GM12878 (cell line): ENCODE measurements at regions not wholly inside any gene's neighbourhood (a gene's known extent, or its start where the extent isn't known, plus 50 kb on each side); places are given as distances from the start of the nearest gene placed in this dataset.

Source experiments
- ATAC-seq: fragments of 200-7000 bp; cut with Tn5 transposase; 3 replicates; pipeline ENCODE4 v1.9.1; 2020; ENCODE audit warnings: mild to moderate bottlenecking, moderate library complexity
- BruUV-seq: library from RNA; stranded (reverse); fragments of 400-500 nt; replicated peaks from 2 replicates; lab custom pipeline; 2021; lab: Mats Ljungman, UMichigan
- CTCF ChIA-PET: fragments of 300-600 bp; sonication (Branson Sonifier 250); formaldehyde crosslinking; extraction: SDS; loops from one replicate; lab custom pipeline; 2021; ENCODE audit warnings: inconsistent platforms; lab: Yijun Ruan, JAX
- POLR2A ChIA-PET: fragments of 350-600 bp; formaldehyde crosslinking; extraction: SDS; loops from one replicate; lab custom pipeline; 2021; ENCODE audit warnings: inconsistent platforms; lab: Charles Lee
- RAD21 ChIA-PET: fragments of 300-600 bp; sonication (Branson Sonifier 250); formaldehyde crosslinking; loops from one replicate; lab custom pipeline; 2023; ENCODE audit warnings: antibody characterized with exemption; ENCODE audit not compliant: unreplicated experiment; lab: Charles Lee
- SMC1A ChIA-PET: fragments of 300-600 bp; sonication (Branson Sonifier 250); formaldehyde crosslinking; loops from one replicate; lab custom pipeline; 2023; ENCODE audit not compliant: unreplicated experiment, uncharacterized antibody; lab: Charles Lee
- DNase-seq: peaks from one replicate; pipeline ENCODE4 v3.0.0-alpha.2; 2011; ENCODE audit warnings: low read depth, low spot score
- FAIRE-seq: peaks from 3 replicates; lab custom pipeline; 2011; peaks lifted over from hg19 to GRCh38; lab: Jason Lieb, UNC
- H2AFZ ChIP-seq: 2 replicates; pipeline ENCODE4 v1.6.0; 2011; ENCODE audit warnings: low read depth, low read length, control low read depth; ENCODE audit not compliant: control insufficient read depth
- H3K27ac ChIP-seq: 2 replicates; pipeline ENCODE4 v1.5.1; 2011; ENCODE audit warnings: control low read depth; ENCODE audit not compliant: control insufficient read depth, insufficient read depth
- H3K27me3 ChIP-seq, 2 experiments: replicated peaks in 1 of 2; 2 replicates each; pipeline versions ENCODE4 v1.6.0 to v1.6.1; 2011; ENCODE audit warnings: low read length in 1 of 2; ENCODE audit not compliant: control insufficient read depth in 2 of 2, insufficient read depth in 2 of 2
- H3K36me3 ChIP-seq, 2 experiments: 2 replicates each; pipeline ENCODE4 v1.5.1; 2011; ENCODE audit warnings: low read length in 1 of 2; ENCODE audit not compliant: control insufficient read depth in 2 of 2, insufficient read depth in 2 of 2
- H3K4me1 ChIP-seq: 2 replicates; pipeline ENCODE4 v1.6.1; 2011; ENCODE audit warnings: mild to moderate bottlenecking, low read length, moderate library complexity, mixed read lengths; ENCODE audit not compliant: control insufficient read depth, insufficient read depth
- H3K4me2 ChIP-seq: 2 replicates; pipeline ENCODE4 v1.6.0; 2011; ENCODE audit warnings: control low read depth; ENCODE audit not compliant: control insufficient read depth, insufficient read depth
- H3K4me3 ChIP-seq: fragments of 200-600 bp; sonication (generic); 2 replicates; pipeline ENCODE4 v1.5.1; 2016
- H3K79me2 ChIP-seq: 2 replicates; pipeline ENCODE4 v1.6.0; 2011; ENCODE audit warnings: low read length; ENCODE audit not compliant: control insufficient read depth, insufficient read depth
- H3K9ac ChIP-seq: 2 replicates; pipeline ENCODE4 v1.8.0; 2011; ENCODE audit warnings: low read length, control low read depth, mixed read lengths; ENCODE audit not compliant: control insufficient read depth, insufficient read depth
- H3K9me3 ChIP-seq: replicated peaks from 3 replicates; pipeline ENCODE4 v1.5.1; 2011; ENCODE audit warnings: mild to moderate bottlenecking, low read length; ENCODE audit not compliant: control insufficient read depth, insufficient read depth
- H4K20me1 ChIP-seq: 2 replicates; pipeline ENCODE4 v1.6.0; 2011; ENCODE audit not compliant: control insufficient read depth, insufficient read depth
- ESRRA ChIP-seq: IDR thresholded peaks from 2 replicates; pipeline ENCODE4 v1.6.1; 2012; ENCODE audit warnings: mild to moderate bottlenecking, low read length, improper control_type of control experiment
- NFYB ChIP-seq: IDR thresholded peaks from 2 replicates; pipeline ENCODE4 v1.6.1; 2011; ENCODE audit warnings: low read depth, mild to moderate bottlenecking, low read length, improper control_type of control experiment, moderate library complexity; ENCODE audit not compliant: insufficient read depth
- TCF3 ChIP-seq: IDR thresholded peaks from 2 replicates; pipeline ENCODE4 v1.6.1; 2012; ENCODE audit warnings: low read depth, mild to moderate bottlenecking, low read length, borderline replicate concordance; ENCODE audit not compliant: insufficient read depth
- ZBTB4 ChIP-seq: fragments of 450-650 bp; formaldehyde crosslinking; IDR thresholded peaks from 2 replicates; pipeline ENCODE4 v1.4.0; 2022; ENCODE audit warnings: mild to moderate bottlenecking, moderate library complexity
- WGBS: methylation state at CpG from one replicate; pipeline ENCODE4 v1.1.6; 2016; ENCODE audit warnings: low lambda C conversion rate; ENCODE audit not compliant: insufficient replicate concordance, insufficient coverage; ENCODE audit errors: missing lambda C conversion rate; 5-methylcytosine and 5-hydroxymethylcytosine counted together
- in situ Hi-C: fragments of 300-500 bp; cut with MboI; formaldehyde crosslinking; loops from 9 replicates; pipeline ENCODE4 v1.14.3; 2018; ENCODE audit warnings: mixed read lengths
- intact Hi-C: fragments of 100-400 bp; cut with micrococcal nuclease; formaldehyde crosslinking; loops from one replicate; pipeline ENCODE4 v1.14.2; 2022; ENCODE audit not compliant: unreplicated experiment
- TF ChIP-seq, protein P1 (sequence below): fragments of 450-650 bp; IDR thresholded peaks from 2 replicates; pipeline ENCODE4 v1.6.1; 2017; ENCODE audit warnings: low read depth, mild to moderate bottlenecking, moderate library complexity
- TF ChIP-seq, protein P2 (sequence below): fragments of 450-650 bp; IDR thresholded peaks from 2 replicates; pipeline ENCODE4 v1.6.1; 2017; ENCODE audit warnings: borderline replicate concordance

DNA sequence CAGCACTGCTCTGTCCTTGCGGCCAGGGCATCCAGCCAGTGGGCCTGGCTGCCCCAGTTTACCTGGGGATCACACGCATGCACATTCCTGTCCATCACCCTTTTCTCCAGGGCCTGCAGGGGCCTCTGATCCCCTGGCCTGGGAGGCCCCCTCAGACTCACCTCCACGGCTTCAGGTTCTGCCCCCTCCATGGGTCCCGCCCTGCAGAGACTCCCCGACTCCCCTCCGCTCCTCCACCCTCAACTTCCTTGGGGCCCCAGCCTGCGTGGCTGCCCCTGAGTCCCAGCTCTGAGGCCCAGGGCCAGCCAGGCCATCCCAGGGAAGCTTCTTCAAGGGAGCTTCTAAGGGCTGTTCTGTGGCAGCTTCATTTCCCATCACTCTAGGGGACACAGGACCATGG, 324.1 kb downstream of the TCERG1L start:
- no TSS peak for BruUV-seq
- in situ Hi-C loops (no loop called here), intact Hi-C loops (no loop called here)
- no peak for FAIRE-seq
- ATAC-seq, result no peak
- ChIA-PET CTCF (no interaction called here), POLR2A (no interaction called here), SMC1A (no interaction called here), RAD21 (no interaction called here)
- Histone ChIP-seq H3K4me3 (no peak overlapping the region), H3K27ac (no peak overlapping the region), H4K20me1 (no peaks in the 10 kb centered on the region), H3K9ac (no peak overlapping the region), H3K4me2 (no peak overlapping the region), H3K4me1 (no peaks in the 10 kb centered on the region), H2AFZ (no peak overlapping the region), H3K27me3 (no peaks in the 10 kb centered on the region)
- WGBS, result 7% methylated on average over 5 of the region's 7 CpGs
- no peak for DNase-seq
- TF ChIP-seq ESRRA (no peak), TCF3 (no peak)
- TF ChIP-seq, protein P1, sequence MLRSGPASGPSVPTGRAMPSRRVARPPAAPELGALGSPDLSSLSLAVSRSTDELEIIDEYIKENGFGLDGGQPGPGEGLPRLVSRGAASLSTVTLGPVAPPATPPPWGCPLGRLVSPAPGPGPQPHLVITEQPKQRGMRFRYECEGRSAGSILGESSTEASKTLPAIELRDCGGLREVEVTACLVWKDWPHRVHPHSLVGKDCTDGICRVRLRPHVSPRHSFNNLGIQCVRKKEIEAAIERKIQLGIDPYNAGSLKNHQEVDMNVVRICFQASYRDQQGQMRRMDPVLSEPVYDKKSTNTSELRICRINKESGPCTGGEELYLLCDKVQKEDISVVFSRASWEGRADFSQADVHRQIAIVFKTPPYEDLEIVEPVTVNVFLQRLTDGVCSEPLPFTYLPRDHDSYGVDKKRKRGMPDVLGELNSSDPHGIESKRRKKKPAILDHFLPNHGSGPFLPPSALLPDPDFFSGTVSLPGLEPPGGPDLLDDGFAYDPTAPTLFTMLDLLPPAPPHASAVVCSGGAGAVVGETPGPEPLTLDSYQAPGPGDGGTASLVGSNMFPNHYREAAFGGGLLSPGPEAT, result no peak
- TF ChIP-seq, all 136 proteins: peak for 0
- Histone ChIP-seq H3K9me3 (no peaks in the 10 kb centered on the region; the same call in 2 of the 3 replicates), H3K79me2 (no peaks in the 10 kb centered on the region), H3K36me3 (no peaks in the 10 kb centered on the region)

- DNase-seq, result no peak
- in situ Hi-C loops (no loop called here), intact Hi-C loops (no loop called here)
- no peaks in the 10 kb centered on the region; the same call in 2 of the 3 replicates for H3K9me3 ChIP-seq
- ChIA-PET RAD21 (no interaction called here), CTCF (no interaction called here), SMC1A (interaction anchor here (0.8 to 1.4 kb wide), 2 partner anchors 18 to 46 kb away, joined by 3 read pairs; no protein-coding TSS in a partner anchor), POLR2A (no interaction called here)
- BruUV-seq, result no TSS peak
- no peaks in the 10 kb centered on the region for H3K36me3 ChIP-seq
- no peak overlapping the region for H3K4me2 ChIP-seq
- H4K20me1 ChIP-seq, result no peaks in the 10 kb centered on the region
- no peaks in the 10 kb centered on the region for H3K4me1 ChIP-seq
- no peaks in the 10 kb centered on the region for H3K79me2 ChIP-seq
- no peak overlapping the region for H2AFZ ChIP-seq
- ATAC-seq, result no peak
- WGBS, result 36% methylated on average over 8 of the region's 8 CpGs
- no peak overlapping the region for H3K4me3 ChIP-seq
- H3K9ac ChIP-seq, result no peak overlapping the region
- H3K27ac ChIP-seq, result no peak overlapping the region
- H3K27me3 ChIP-seq, result no peaks in the 10 kb centered on the region
- FAIRE-seq, result no peak
- no peak for TF ChIP-seq NFYB
- TF ChIP-seq, protein P2, sequence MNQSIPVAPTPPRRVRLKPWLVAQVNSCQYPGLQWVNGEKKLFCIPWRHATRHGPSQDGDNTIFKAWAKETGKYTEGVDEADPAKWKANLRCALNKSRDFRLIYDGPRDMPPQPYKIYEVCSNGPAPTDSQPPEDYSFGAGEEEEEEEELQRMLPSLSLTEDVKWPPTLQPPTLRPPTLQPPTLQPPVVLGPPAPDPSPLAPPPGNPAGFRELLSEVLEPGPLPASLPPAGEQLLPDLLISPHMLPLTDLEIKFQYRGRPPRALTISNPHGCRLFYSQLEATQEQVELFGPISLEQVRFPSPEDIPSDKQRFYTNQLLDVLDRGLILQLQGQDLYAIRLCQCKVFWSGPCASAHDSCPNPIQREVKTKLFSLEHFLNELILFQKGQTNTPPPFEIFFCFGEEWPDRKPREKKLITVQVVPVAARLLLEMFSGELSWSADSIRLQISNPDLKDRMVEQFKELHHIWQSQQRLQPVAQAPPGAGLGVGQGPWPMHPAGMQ, result no peak
- no peak for TF ChIP-seq ZBTB4 (CRISPR knock-in tag)
Measured at GRCh38 chr10:130989670-130990232, 321.8 kb downstream of the TCERG1L start.
